Calu3 (cell line): ENCODE measurements at regions not wholly inside any gene's neighbourhood (a gene's known extent, or its start where the extent isn't known, plus 50 kb on each side); places are given as distances from the start of the nearest gene placed in this dataset.

Experiments
- BruUV-seq: library from RNA; stranded (reverse); fragments of 400-500 nt; replicated peaks from 2 replicates; lab custom pipeline; 2021; lab: Mats Ljungman, UMichigan
- CTCF ChIA-PET: fragments of 300-600 bp; sonication (Branson Sonifier 250); formaldehyde crosslinking; loops from one replicate; lab custom pipeline; 2022; ENCODE audit warnings: antibody characterized with exemption; lab: Charles Lee
- DNase-seq: peaks from one replicate; pipeline ENCODE4 v3.0.0; 2022
- H3K27ac Mint-ChIP-seq: one replicate; pipeline ENCODE4 v1.8.0; 2022; ENCODE audit warnings: mixed read lengths; ENCODE audit not compliant: unreplicated experiment
- H3K27me3 Mint-ChIP-seq: one replicate; pipeline ENCODE4 v1.8.0; 2022; ENCODE audit warnings: mixed read lengths; ENCODE audit not compliant: unreplicated experiment
- H3K36me3 Mint-ChIP-seq: one replicate; pipeline ENCODE4 v1.8.0; 2022; ENCODE audit warnings: mild to moderate bottlenecking, moderate library complexity, mixed read lengths; ENCODE audit not compliant: insufficient read depth, unreplicated experiment
- H3K4me1 Mint-ChIP-seq: one replicate; pipeline ENCODE4 v1.8.0; 2022; ENCODE audit warnings: mild to moderate bottlenecking, low read depth, mixed read lengths; ENCODE audit not compliant: unreplicated experiment
- H3K4me3 Mint-ChIP-seq: one replicate; pipeline ENCODE4 v1.8.0; 2022; ENCODE audit warnings: mild to moderate bottlenecking, low read depth, moderate library complexity, mixed read lengths; ENCODE audit not compliant: unreplicated experiment
- H3K9me3 Mint-ChIP-seq: one replicate; pipeline ENCODE4 v1.8.0; 2022; ENCODE audit warnings: low read depth, mixed read lengths; ENCODE audit not compliant: unreplicated experiment
- intact Hi-C: fragments of 100-400 bp; cut with micrococcal nuclease; formaldehyde crosslinking; loops from one replicate; pipeline ENCODE4 v1.10.0; 2022; ENCODE audit not compliant: unreplicated experiment
- TF ChIP-seq, protein P1 (sequence below): fragments of 200-600 bp; IDR thresholded peaks from one replicate; pipeline ENCODE4 v1.8.0; 2022; ENCODE audit warnings: antibody characterized with exemption; ENCODE audit not compliant: unreplicated experiment

DNA sequence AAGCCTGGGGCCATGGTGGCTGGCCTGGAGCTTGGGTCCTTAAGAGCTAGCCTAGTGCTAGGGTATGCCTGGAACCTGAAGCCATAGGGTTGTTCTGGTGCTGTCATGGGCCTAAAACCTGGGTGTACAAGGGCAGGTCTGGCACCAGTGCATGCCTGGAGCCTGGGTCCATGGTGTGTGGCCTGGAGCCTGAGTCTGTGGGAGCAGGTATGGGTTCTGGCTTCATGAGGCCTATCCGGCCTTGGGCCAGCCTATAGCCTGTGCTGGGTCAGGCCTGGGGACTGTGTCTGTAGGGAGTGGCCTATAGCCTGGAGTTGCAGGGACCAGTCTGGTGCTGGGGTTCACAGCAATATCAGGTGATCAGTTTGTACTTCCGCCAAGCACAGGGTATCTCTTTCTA is 347.2 kb upstream of the MEF2C start:
- H3K4me1 Mint-ChIP-seq = no peaks in the 10 kb centered on the region
- no peaks in the 10 kb centered on the region for H3K36me3 Mint-ChIP-seq
- no peak overlapping the region for H3K4me3 Mint-ChIP-seq
- CTCF ChIA-PET = no interaction called here
- intact Hi-C loops = no loop called here
- H3K9me3 Mint-ChIP-seq = no peaks in the 10 kb centered on the region
- no TSS peak for BruUV-seq
- H3K27me3 Mint-ChIP-seq = no peaks in the 10 kb centered on the region
- no peak overlapping the region for H3K27ac Mint-ChIP-seq
- TF ChIP-seq, protein P1, sequence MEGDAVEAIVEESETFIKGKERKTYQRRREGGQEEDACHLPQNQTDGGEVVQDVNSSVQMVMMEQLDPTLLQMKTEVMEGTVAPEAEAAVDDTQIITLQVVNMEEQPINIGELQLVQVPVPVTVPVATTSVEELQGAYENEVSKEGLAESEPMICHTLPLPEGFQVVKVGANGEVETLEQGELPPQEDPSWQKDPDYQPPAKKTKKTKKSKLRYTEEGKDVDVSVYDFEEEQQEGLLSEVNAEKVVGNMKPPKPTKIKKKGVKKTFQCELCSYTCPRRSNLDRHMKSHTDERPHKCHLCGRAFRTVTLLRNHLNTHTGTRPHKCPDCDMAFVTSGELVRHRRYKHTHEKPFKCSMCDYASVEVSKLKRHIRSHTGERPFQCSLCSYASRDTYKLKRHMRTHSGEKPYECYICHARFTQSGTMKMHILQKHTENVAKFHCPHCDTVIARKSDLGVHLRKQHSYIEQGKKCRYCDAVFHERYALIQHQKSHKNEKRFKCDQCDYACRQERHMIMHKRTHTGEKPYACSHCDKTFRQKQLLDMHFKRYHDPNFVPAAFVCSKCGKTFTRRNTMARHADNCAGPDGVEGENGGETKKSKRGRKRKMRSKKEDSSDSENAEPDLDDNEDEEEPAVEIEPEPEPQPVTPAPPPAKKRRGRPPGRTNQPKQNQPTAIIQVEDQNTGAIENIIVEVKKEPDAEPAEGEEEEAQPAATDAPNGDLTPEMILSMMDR = no peak
- DNase-seq = no peak

DNA sequence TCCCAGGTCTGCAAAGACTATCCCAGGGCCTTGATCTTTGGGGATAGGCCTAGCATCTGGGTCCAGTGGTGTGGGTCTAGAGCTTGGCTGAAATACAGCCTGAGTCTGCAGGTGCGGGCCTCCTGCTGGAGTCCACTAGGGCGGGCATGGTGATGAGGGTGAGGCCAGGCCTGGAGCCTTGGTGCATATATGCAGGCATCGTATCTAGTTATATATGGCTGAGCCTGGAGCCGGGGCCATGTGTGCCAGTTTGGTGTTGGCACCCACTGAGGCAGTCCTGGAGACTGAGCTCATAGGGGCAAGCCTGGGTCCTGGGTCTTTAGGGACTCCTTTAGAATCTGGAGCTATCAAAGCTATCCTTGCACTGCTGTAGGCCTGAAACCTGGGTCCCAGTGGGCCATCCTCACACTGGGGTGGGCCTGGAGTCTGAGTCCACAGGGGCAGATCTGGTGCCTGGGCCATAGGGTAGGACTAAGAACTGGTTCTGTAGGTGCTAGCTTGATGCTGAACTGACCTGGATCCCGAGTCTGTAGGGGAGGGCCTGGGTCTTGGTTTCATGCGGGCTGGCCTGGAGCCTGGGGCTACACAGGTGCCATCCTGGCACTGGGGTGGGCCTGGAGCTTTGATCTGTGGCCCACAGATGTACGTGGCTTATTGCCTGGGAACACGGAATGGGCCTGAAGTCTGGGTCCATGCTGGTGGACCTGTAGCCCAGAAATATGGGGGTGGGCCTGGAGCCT is 346.5 kb upstream of the MEF2C start:
- Mint-ChIP-seq H3K9me3 (no peaks in the 10 kb centered on the region), H3K4me1 (no peaks in the 10 kb centered on the region), H3K36me3 (no peaks in the 10 kb centered on the region), H3K4me3 (no peak overlapping the region), H3K27ac (no peak overlapping the region), H3K27me3 (no peaks in the 10 kb centered on the region)
- DNase-seq = no peak
- CTCF ChIA-PET = interaction anchor here (0.5 to 0.7 kb wide), 3 partner anchors 211 to 1073 kb away, joined by 3 to 7 read pairs (median 4); no protein-coding TSS in a partner anchor
- intact Hi-C loops = no loop called here
- no TSS peak for BruUV-seq
- TF ChIP-seq, protein P1 = no peak

DNA sequence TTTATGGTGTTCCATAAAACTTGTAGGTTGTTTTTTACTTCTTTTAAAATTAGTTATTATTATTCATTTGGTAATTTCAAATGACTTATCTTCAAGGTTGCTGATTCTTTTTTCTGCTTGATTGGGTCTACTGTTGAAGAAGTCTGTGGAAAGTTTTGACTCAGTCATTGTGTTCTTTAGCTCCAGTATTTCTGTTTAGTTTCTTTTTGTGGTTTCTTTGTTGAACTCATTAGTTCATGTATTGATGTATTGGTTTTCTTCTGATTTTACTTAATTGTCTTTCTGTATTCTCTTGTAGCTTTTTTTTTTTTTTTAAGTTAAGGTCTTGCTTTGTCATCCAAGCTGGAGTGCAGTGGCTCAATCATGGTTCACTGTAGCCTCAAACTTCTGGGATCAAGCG is 345.4 kb upstream of the MEF2C start:
- intact Hi-C loops = no loop called here
- CTCF ChIA-PET = interaction anchor here (0.7 kb wide), 2 partner anchors 162 to 1796 kb away, joined by 4 to 5 read pairs; no protein-coding TSS in a partner anchor
- Mint-ChIP-seq H3K36me3 (no peaks in the 10 kb centered on the region), H3K9me3 (no peaks in the 10 kb centered on the region), H3K4me3 (no peak overlapping the region), H3K4me1 (no peaks in the 10 kb centered on the region), H3K27ac (no peak overlapping the region), H3K27me3 (no peaks in the 10 kb centered on the region)
- TF ChIP-seq, protein P1 = no peak
- DNase-seq = no peak
- no TSS peak for BruUV-seq

GRCh38 chr5:89218364-89218763 is 335.4 kb upstream of the MEF2C start:
- CTCF ChIA-PET = no interaction called here
- no peak overlapping the region for H3K27ac Mint-ChIP-seq
- BruUV-seq = no TSS peak
- H3K9me3 Mint-ChIP-seq = no peaks in the 10 kb centered on the region
- intact Hi-C loops = no loop called here
- TF ChIP-seq, protein P1 = no peak
- H3K36me3 Mint-ChIP-seq = no peaks in the 10 kb centered on the region
- no peaks in the 10 kb centered on the region for H3K4me1 Mint-ChIP-seq
- H3K27me3 Mint-ChIP-seq = no peaks in the 10 kb centered on the region
- no peak overlapping the region for H3K4me3 Mint-ChIP-seq
- DNase-seq = no peak
